H9 (cell line): ENCODE measurements at regions not wholly inside any gene's neighbourhood (a gene's known extent, or its start where the extent isn't known, plus 50 kb on each side); places are given as distances from the start of the nearest gene placed in this dataset.

Source experiments
- DNase-seq: peaks from one replicate; pipeline ENCODE4 v3.0.0-alpha.2; 2017
- H2AFZ ChIP-seq: one replicate; pipeline ENCODE4 v1.6.1; 2013; ENCODE audit warnings: mild to moderate bottlenecking, low read length, control low read depth, moderate library complexity
- H2AK5ac ChIP-seq: 2 replicates; pipeline ENCODE4 v1.6.1; 2013; ENCODE audit warnings: low read length, control low read depth, mixed read lengths; ENCODE audit not compliant: insufficient read length
- H2BK120ac ChIP-seq: one replicate; pipeline ENCODE4 v1.6.1; 2013; ENCODE audit warnings: low read depth, mild to moderate bottlenecking, low read length, control low read depth, inconsistent platforms; ENCODE audit not compliant: poor library complexity, severe bottlenecking
- H2BK12ac ChIP-seq: 2 replicates; pipeline ENCODE4 v1.6.1; 2013; ENCODE audit warnings: low read length, control low read depth, mixed read lengths, low read depth; ENCODE audit not compliant: insufficient read length
- H2BK15ac ChIP-seq: 2 replicates; pipeline ENCODE4 v1.6.1; 2013; ENCODE audit warnings: low read depth, low read length, control low read depth
- H2BK20ac ChIP-seq: one replicate; pipeline ENCODE4 v1.6.1; 2013; ENCODE audit warnings: low read depth, mild to moderate bottlenecking, low read length, control low read depth, inconsistent platforms; ENCODE audit not compliant: poor library complexity, severe bottlenecking
- H2BK5ac ChIP-seq: 2 replicates; pipeline ENCODE4 v1.6.1; 2013; ENCODE audit warnings: low read length, control low read depth, mixed read lengths; ENCODE audit not compliant: insufficient read length
- H3K14ac ChIP-seq: 2 replicates; pipeline ENCODE4 v1.6.1; 2013; ENCODE audit warnings: low read length, control low read depth; ENCODE audit not compliant: insufficient read depth
- H3K18ac ChIP-seq: 2 replicates; pipeline ENCODE4 v1.6.1; 2013; ENCODE audit warnings: low read depth, mild to moderate bottlenecking, mixed read lengths, low read length, control low read depth; ENCODE audit not compliant: insufficient read length
- H3K23ac ChIP-seq: 2 replicates; pipeline ENCODE4 v1.6.1; 2013; ENCODE audit warnings: low read length, control low read depth, mixed read lengths, low read depth; ENCODE audit not compliant: insufficient read length
- H3K23me2 ChIP-seq: 2 replicates; pipeline ENCODE4 v1.6.1; 2013; ENCODE audit warnings: low read depth, mild to moderate bottlenecking, mixed read lengths, low read length, control low read depth; ENCODE audit not compliant: insufficient read length, poor library complexity, severe bottlenecking
- H3K27ac ChIP-seq: 2 replicates; pipeline ENCODE4 v1.5.1; 2013; ENCODE audit warnings: low read length, control low read depth, mixed read lengths, low read depth; ENCODE audit not compliant: insufficient read length
- H3K27me3 ChIP-seq: 2 replicates; pipeline ENCODE4 v1.6.1; 2013; ENCODE audit warnings: low read length, control low read depth, inconsistent platforms; ENCODE audit not compliant: insufficient read depth
- H3K4ac ChIP-seq: 2 replicates; pipeline ENCODE4 v1.6.1; 2013; ENCODE audit warnings: low read depth, mild to moderate bottlenecking, control low read depth, inconsistent platforms, low read length, moderate library complexity
- H3K4me1 ChIP-seq: 2 replicates; pipeline ENCODE4 v1.6.1; 2013; ENCODE audit warnings: low read length, control low read depth, inconsistent platforms; ENCODE audit not compliant: insufficient read depth
- H3K4me2 ChIP-seq: 2 replicates; pipeline ENCODE4 v1.6.1; 2013; ENCODE audit warnings: low read length, control low read depth, mixed read lengths; ENCODE audit not compliant: insufficient read length, insufficient read depth
- H3K56ac ChIP-seq: 2 replicates; pipeline ENCODE4 v1.6.1; 2013; ENCODE audit warnings: low read depth, mild to moderate bottlenecking, mixed read lengths, low read length, control low read depth; ENCODE audit not compliant: insufficient read length
- H3K79me1 ChIP-seq: 2 replicates; pipeline ENCODE4 v1.6.1; 2013; ENCODE audit warnings: low read depth, mild to moderate bottlenecking, moderate library complexity, low read length, control low read depth, inconsistent platforms; ENCODE audit not compliant: insufficient read depth, poor library complexity, severe bottlenecking
- H3K79me2 ChIP-seq: 2 replicates; pipeline ENCODE4 v1.6.1; 2013; ENCODE audit warnings: low read length, control low read depth, inconsistent platforms; ENCODE audit not compliant: insufficient read depth
- H3K9ac ChIP-seq: 2 replicates; pipeline ENCODE4 v1.6.1; 2013; ENCODE audit warnings: low read length, control low read depth, mixed read lengths; ENCODE audit not compliant: insufficient read length; ENCODE audit errors: extremely low read depth
- H3K9me3 ChIP-seq: one replicate; pipeline ENCODE4 v1.6.1; 2013; ENCODE audit warnings: low read depth, low read length, inconsistent platforms; ENCODE audit not compliant: control insufficient read depth
- H3T11ph ChIP-seq: one replicate; pipeline ENCODE4 v1.6.1; 2013; ENCODE audit warnings: mild to moderate bottlenecking, low read length, control low read depth, inconsistent platforms
- H4K20me1 ChIP-seq: one replicate; pipeline ENCODE4 v1.6.1; 2013; ENCODE audit not compliant: control insufficient read depth, insufficient read length, insufficient read depth
- H4K5ac ChIP-seq: 2 replicates; pipeline ENCODE4 v1.6.1; 2013; ENCODE audit warnings: low read depth, mild to moderate bottlenecking, mixed read lengths, low read length, control low read depth; ENCODE audit not compliant: insufficient read length
- H4K8ac ChIP-seq: replicated peaks from 2 replicates; pipeline ENCODE4 v1.6.1; 2013; ENCODE audit warnings: low read length, control low read depth, mixed read lengths, low read depth; ENCODE audit not compliant: insufficient read length
- H4K91ac ChIP-seq: 2 replicates; pipeline ENCODE4 v1.6.1; 2013; ENCODE audit warnings: low read depth, mild to moderate bottlenecking, moderate library complexity, mixed read lengths, low read length, control low read depth; ENCODE audit not compliant: insufficient read length
- H3K27ac Mint-ChIP-seq, 3 experiments: 2 replicates in 2 of 3; 3 replicates in 1 of 3; pipeline ENCODE4 v1.8.0; 2020 to 2021; ENCODE audit warnings: mixed read lengths in 3 of 3, mild to moderate bottlenecking in 1 of 3, moderate library complexity in 1 of 3
- H3K27me3 Mint-ChIP-seq: 2 replicates; pipeline ENCODE4 v1.8.0; 2021; ENCODE audit warnings: low read depth, mild to moderate bottlenecking, moderate library complexity, mixed read lengths
- H3K36me3 Mint-ChIP-seq, 3 experiments: 2 replicates in 2 of 3; 3 replicates in 1 of 3; pipeline ENCODE4 v1.8.0; 2020 to 2021; ENCODE audit warnings: low read depth in 3 of 3, mixed read lengths in 3 of 3; ENCODE audit not compliant: insufficient read depth in 1 of 3
- H3K4me1 Mint-ChIP-seq, 2 experiments: 2 replicates each; pipeline ENCODE4 v1.8.0; 2020; ENCODE audit warnings: mixed read lengths in 2 of 2
- H3K4me3 Mint-ChIP-seq, 2 experiments: 2 replicates in 1 of 2; 3 replicates in 1 of 2; pipeline ENCODE4 v1.8.0; 2020 to 2021; ENCODE audit warnings: mild to moderate bottlenecking in 2 of 2, mixed read lengths in 2 of 2, moderate library complexity in 1 of 2
- H3K9me3 Mint-ChIP-seq, 2 experiments: 2 replicates in 1 of 2; 3 replicates in 1 of 2; pipeline ENCODE4 v1.8.0; 2020; ENCODE audit warnings: mild to moderate bottlenecking in 2 of 2, mixed read lengths in 2 of 2, moderate library complexity in 1 of 2
- WGBS: extraction: QIAGEN DNeasy Blood & Tissue Kit; methylation state at CpG from one replicate; pipeline ENCODE4 v1.1.7; 2013; ENCODE audit warnings: missing lambda C conversion rate, low lambda C conversion rate, mixed read lengths; ENCODE audit not compliant: insufficient read length; ENCODE audit errors: extremely low coverage; 5-methylcytosine and 5-hydroxymethylcytosine counted together
- TF ChIP-seq, protein P1 (sequence below): fragments of 200-600 bp; sonication (generic); conservative IDR thresholded peaks from 3 replicates; pipeline ENCODE4 v1.8.0; 2021; ENCODE audit warnings: antibody characterized with exemption, mild to moderate bottlenecking

DNA sequence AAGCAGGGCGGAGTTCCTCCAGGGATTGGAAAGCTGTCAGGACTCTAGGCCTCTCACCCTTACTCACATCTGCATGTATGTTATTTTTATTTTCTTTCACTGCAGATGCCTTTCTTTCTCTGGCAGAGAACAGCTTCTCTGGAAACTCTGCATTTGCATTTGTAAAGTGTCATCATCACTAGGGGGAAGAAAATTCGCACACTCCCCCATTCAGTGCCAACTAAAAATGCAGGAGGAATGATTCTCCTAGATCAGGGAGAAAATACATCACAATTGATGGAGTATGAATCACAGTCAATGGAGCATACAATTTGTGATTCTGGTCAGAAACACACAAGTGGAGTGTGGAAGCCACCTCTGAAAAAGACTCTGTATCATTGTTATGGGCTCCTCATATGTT is 351.4 kb upstream of the FTMT start:
- Histone ChIP-seq H3K79me1 (no peaks in the 10 kb centered on the region), H3K9me3 (no peaks in the 10 kb centered on the region), H3K23ac (no peak overlapping the region), H3K23me2 (no peaks in the 10 kb centered on the region), H2BK5ac (no peak overlapping the region), H3T11ph (no peak overlapping the region), H3K4me1 (peaks cover 6% of the 10 kb centered on the region; the same call in 1 of the 2 replicates), H2BK15ac (no peak overlapping the region), H3K14ac (no peak overlapping the region), H2BK20ac (no peak overlapping the region), H2AFZ (no peak overlapping the region), H3K27me3 (no peaks in the 10 kb centered on the region), H2BK12ac (no peak overlapping the region), H4K8ac (no peak overlapping the region), H3K79me2 (no peaks in the 10 kb centered on the region), H3K27ac (no peak overlapping the region), H4K5ac (no peak overlapping the region), H2BK120ac (no peak overlapping the region), H4K20me1 (no peaks in the 10 kb centered on the region), H3K4me2 (no peak overlapping the region), H3K56ac (no peak overlapping the region), H3K18ac (no peak overlapping the region), H3K4ac (no peak overlapping the region), H2AK5ac (no peak overlapping the region), H4K91ac (no peak overlapping the region), H3K9ac (no peak overlapping the region)
- no CpG with 5 or more reads among the region's 2 CpGs for WGBS
- Mint-ChIP-seq H3K9me3 (no peaks in the 10 kb centered on the region), H3K4me3 (no peak overlapping the region), H3K36me3 (no peaks in the 10 kb centered on the region), H3K27ac (peak overlapping the region; percentile 5 to 58 (median 48); a peak in 5 of 7 replicates), H3K4me1 (peaks cover 25 to 32% of the 10 kb centered on the region in 2 experiments), H3K27me3 (no peaks in the 10 kb centered on the region)
- DNase-seq, result no peak
- TF ChIP-seq, protein P1, sequence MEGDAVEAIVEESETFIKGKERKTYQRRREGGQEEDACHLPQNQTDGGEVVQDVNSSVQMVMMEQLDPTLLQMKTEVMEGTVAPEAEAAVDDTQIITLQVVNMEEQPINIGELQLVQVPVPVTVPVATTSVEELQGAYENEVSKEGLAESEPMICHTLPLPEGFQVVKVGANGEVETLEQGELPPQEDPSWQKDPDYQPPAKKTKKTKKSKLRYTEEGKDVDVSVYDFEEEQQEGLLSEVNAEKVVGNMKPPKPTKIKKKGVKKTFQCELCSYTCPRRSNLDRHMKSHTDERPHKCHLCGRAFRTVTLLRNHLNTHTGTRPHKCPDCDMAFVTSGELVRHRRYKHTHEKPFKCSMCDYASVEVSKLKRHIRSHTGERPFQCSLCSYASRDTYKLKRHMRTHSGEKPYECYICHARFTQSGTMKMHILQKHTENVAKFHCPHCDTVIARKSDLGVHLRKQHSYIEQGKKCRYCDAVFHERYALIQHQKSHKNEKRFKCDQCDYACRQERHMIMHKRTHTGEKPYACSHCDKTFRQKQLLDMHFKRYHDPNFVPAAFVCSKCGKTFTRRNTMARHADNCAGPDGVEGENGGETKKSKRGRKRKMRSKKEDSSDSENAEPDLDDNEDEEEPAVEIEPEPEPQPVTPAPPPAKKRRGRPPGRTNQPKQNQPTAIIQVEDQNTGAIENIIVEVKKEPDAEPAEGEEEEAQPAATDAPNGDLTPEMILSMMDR, result no peak
